Activated naive CD8-positive, alpha-beta T cell treated with anti-CD3 and anti-CD28 coated beads, Interleukin-2, amount 10 ng/mL, durations not matched to agents 7 days and 5 days (primary cell): ENCODE measurements at regions not wholly inside any gene's neighbourhood (a gene's known extent, or its start where the extent isn't known, plus 50 kb on each side); places are given as distances from the start of the nearest gene placed in this dataset.

Source experiments
- ATAC-seq: fragments of 150-1000 bp; cut with Tn5 transposase; one replicate; pipeline ENCODE4 v1.10.0; 2021; ENCODE audit warnings: low read depth, moderate library complexity
- POLR2A ChIA-PET: fragments of 350-600 bp; sonication (Branson Sonifier 250); formaldehyde crosslinking; loops from one replicate; lab custom pipeline; 2021; ENCODE audit warnings: antibody characterized with exemption; lab: Charles Lee
- DNase-seq: peaks from one replicate; pipeline ENCODE4 v3.0.0; 2021
- H3K27ac Mint-ChIP-seq: one replicate; pipeline ENCODE4 v1.8.0; 2022; ENCODE audit warnings: mild to moderate bottlenecking, mixed read lengths
- H3K27me3 Mint-ChIP-seq: one replicate; pipeline ENCODE4 v1.8.0; 2022; ENCODE audit warnings: mild to moderate bottlenecking, moderate library complexity, mixed read lengths
- H3K36me3 Mint-ChIP-seq: one replicate; pipeline ENCODE4 v1.8.0; 2021; ENCODE audit warnings: mild to moderate bottlenecking, mixed read lengths
- H3K4me1 Mint-ChIP-seq: one replicate; pipeline ENCODE4 v1.8.0; 2021; ENCODE audit warnings: mixed read lengths
- H3K4me3 Mint-ChIP-seq: one replicate; pipeline ENCODE4 v1.8.0; 2022; ENCODE audit warnings: mild to moderate bottlenecking, moderate library complexity, mixed read lengths
- H3K9me3 Mint-ChIP-seq: one replicate; pipeline ENCODE4 v1.8.0; 2021; ENCODE audit warnings: mixed read lengths

DNA sequence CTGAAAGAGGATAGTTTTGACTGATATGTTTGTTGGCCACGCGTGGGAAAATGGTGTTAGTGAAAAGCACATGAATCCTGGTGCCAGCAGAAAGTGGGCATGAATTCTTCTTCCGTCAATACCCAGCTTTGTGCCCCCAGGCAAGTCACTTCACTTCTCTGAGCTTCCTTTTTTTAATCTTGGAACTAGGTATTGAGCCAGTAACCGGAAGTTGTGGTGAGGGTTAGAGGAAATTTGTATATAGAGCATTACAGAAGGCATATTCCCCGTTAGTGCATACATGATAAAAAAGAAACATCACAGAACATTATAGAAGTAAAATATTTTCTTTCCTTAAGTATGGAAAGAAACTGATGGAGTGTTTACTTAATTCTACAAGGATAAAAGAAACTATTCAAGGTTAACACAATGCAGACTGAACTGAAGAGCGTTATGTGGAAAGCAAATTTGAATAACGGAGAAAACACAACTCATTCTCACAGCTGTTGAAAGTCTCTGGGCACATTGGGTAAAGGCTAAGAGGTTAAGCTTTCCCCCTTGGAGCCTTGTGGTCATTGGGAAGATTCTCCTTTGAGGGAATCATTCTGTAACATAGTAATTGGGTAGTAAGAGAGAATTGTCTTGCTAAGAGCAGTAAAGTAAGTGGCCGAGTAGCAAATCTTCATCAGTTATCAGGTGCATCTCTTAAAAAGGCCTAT is 223.1 kb downstream of the BCAS1 start:
- peaks cover 17% of the 10 kb centered on the region for H3K36me3 Mint-ChIP-seq
- peak overlapping the region; percentile 79 for H3K4me3 Mint-ChIP-seq
- DNase-seq: no peak
- H3K4me1 Mint-ChIP-seq: peaks cover 51% of the 10 kb centered on the region
- no peak for ATAC-seq
- H3K27ac Mint-ChIP-seq: peak overlapping the region; percentile 79
- POLR2A ChIA-PET: interaction anchor here (0.9 to 2.2 kb wide), 6 partner anchors 8 to 67 kb away, joined by 3 to 8 read pairs (median 4); no protein-coding TSS in a partner anchor
- H3K9me3 Mint-ChIP-seq: no peaks in the 10 kb centered on the region
- no peaks in the 10 kb centered on the region for H3K27me3 Mint-ChIP-seq

DNA sequence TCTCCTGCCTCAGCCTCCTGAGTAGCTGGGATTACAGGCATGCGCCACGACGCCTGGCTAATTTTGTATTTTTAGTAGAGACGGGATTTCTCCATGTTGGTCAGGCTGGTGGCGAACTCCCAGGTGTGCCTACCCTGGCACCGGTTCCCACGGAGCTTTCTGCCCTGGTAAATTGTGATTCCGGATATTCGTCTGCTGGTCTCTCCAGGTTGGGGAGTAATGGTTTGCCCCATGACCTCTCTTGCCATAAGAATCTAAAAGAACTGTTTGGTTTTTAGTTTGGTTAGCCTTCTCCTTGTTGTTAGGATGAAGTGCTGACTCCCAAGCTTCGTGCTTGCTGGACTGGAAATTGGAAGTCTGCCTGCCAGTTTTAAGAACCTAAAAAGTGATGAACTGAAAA is 223.8 kb downstream of the BCAS1 start:
- peaks cover 17% of the 10 kb centered on the region for H3K36me3 Mint-ChIP-seq
- no peaks in the 10 kb centered on the region for H3K9me3 Mint-ChIP-seq
- POLR2A ChIA-PET: interaction anchor here (0.7 to 2.2 kb wide), 8 partner anchors 11 to 252 kb away, joined by 3 to 8 read pairs (median 4); no protein-coding TSS in a partner anchor
- peak overlapping the region; percentile 79 for H3K4me3 Mint-ChIP-seq
- DNase-seq (no peak), ATAC-seq (no peak)
- H3K27me3 Mint-ChIP-seq: no peaks in the 10 kb centered on the region
- peaks cover 51% of the 10 kb centered on the region for H3K4me1 Mint-ChIP-seq
- peak overlapping the region; percentile 79 for H3K27ac Mint-ChIP-seq

DNA sequence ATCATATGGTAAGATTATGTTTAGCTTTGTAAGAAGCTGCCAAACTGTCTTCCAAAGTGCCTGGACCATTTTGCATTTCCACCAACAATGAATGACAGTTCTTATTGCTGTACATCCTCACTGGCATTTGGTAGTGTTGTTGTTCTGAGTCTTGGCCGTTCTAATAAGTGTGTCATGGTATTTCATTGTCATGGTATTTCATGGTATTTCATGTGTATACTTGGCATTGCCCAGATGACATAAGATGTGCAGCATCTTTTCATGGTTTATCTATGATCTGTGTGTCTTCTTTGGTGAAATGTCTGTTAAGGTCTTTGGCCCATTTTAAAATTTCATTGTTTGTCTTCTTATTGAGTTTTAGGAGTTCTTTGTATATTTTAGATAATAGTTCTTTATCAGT is 224.4 kb downstream of the BCAS1 start:
- no peaks in the 10 kb centered on the region for H3K9me3 Mint-ChIP-seq
- no peak for DNase-seq
- peaks cover 17% of the 10 kb centered on the region for H3K36me3 Mint-ChIP-seq
- no peaks in the 10 kb centered on the region for H3K27me3 Mint-ChIP-seq
- no peak for ATAC-seq
- peak overlapping the region; percentile 85 for H3K27ac Mint-ChIP-seq
- H3K4me3 Mint-ChIP-seq: peak overlapping the region; percentile 84
- H3K4me1 Mint-ChIP-seq: peaks cover 54% of the 10 kb centered on the region
- POLR2A ChIA-PET: interaction anchor here (0.7 to 1.1 kb wide), 3 partner anchors 56 to 252 kb away, joined by 3 to 4 read pairs (median 3); no protein-coding TSS in a partner anchor

DNA sequence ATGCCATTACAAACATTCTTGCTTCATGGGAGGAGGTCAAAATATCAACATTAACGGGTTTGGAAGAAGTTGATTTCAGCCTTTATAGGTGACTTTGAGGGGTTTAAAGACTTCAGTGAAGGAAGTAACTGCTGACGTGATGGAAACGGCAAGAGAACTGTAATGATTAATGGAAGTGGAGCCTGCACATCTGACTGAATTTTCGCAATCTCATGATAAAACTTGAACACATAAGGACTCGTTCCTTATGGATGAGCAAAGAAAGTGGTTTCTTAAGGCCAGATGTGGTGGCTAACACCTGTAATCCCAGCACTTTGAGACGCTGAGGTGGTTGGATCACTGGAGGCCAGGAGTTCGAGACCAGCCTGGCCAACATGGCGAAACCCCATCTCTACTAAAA is 226.1 kb downstream of the BCAS1 start:
- Mint-ChIP-seq H3K9me3 (no peaks in the 10 kb centered on the region), H3K27me3 (no peaks in the 10 kb centered on the region), H3K36me3 (peaks cover 13% of the 10 kb centered on the region), H3K27ac (peak overlapping the region; percentile 85), H3K4me3 (peak overlapping the region; percentile 2), H3K4me1 (peaks cover 69% of the 10 kb centered on the region)
- POLR2A ChIA-PET: interaction anchor here (0.8 to 2.0 kb wide), 5 partner anchors 22 to 184 kb away, joined by 3 to 9 read pairs (median 4); no protein-coding TSS in a partner anchor
- no peak for DNase-seq
- no peak for ATAC-seq

DNA sequence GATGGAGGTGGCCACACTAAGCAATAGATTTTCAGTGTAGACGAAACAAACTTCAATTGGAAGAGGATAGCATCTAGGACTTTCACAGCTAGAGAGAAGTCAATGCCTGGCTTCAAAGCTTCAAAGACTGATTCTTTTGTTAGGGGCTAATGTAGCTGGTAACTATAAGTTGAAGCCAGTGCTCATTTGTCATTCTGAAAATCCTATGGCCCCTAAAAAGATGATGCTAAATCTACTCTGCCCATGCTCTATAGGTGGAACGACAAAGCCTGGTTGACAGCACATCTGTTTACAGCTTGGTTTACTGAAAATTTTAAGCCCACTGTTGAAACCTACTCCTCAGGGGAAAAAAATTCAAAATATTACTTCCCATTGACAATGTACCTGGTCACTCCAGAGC is 226.7 kb downstream of the BCAS1 start:
- Mint-ChIP-seq H3K9me3 (no peaks in the 10 kb centered on the region), H3K36me3 (peaks cover 11% of the 10 kb centered on the region), H3K27ac (peak overlapping the region; percentile 88), H3K4me3 (no peak overlapping the region), H3K4me1 (peaks cover 72% of the 10 kb centered on the region), H3K27me3 (no peaks in the 10 kb centered on the region)
- POLR2A ChIA-PET: interaction anchor here (0.7 to 2.0 kb wide), 14 partner anchors 14 to 261 kb away, joined by 3 to 9 read pairs (median 4); no protein-coding TSS in a partner anchor
- ATAC-seq (no peak), DNase-seq (no peak)

DNA sequence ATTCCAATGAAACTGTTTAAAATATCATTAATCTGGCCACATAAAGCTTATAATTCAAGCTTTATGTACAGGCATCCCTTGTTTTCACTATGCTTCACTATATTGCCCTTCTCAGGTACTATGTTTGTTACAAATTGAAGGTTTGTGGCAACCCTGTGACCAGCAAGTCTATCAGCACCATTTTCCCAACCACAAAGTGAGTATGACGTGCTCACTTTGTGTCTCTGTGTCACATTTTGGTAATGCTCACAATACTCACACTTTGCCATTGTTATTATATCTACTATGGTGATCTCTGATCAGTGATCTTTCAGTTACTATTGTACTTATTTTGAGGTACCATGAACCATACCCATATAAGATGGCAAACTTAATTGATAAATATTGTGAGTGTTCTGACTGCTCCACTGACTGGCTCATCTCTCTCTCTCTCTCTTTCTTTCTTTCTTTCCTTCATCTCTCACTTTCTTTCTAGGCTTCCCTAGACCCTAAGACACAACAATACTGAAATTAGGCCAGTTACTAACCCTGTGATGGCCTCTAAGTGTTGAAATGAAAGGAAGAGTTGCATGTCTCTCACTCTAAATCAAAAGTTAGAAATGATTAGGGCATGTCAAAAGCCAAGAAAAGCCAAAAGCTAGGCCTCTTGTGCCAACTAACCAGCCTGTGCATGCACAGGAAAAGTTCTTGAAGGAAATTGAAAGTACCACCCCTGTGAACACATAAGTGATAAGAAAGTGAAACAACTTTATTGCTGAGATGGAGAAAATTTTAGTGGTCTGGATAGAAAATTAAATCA is 227.9 kb downstream of the BCAS1 start:
- POLR2A ChIA-PET: interaction anchor here (1.0 to 2.0 kb wide), 12 partner anchors 12 to 260 kb away, joined by 3 to 9 read pairs (median 4); partner anchors contain the start of gene ZNF217
- Mint-ChIP-seq H3K4me3 (peak overlapping the region; percentile 67), H3K36me3 (peaks cover 5% of the 10 kb centered on the region), H3K27ac (peak overlapping the region; percentile 88), H3K27me3 (no peaks in the 10 kb centered on the region), H3K4me1 (peaks cover 70% of the 10 kb centered on the region), H3K9me3 (peaks cover 1% of the 10 kb centered on the region)
- ATAC-seq (peak; percentile 28), DNase-seq (no peak)

DNA sequence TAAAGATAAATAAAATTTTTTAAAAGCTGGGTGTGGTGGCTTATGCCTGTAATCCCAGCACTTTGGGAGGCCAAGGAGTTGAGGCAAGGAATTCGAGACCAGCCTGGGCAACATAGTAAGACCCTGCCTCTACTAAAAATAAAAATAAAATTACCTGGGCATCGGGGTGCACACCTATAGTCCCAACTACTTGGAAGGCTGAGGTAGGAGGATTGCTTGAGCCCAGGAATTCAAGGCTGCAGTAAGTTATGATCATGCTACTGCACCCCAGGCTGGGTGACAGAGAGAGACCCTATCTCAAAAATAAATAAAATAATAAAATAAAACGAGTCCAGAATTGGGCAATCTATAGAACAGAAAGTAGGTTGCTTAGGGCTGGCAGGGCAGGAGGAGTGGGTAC is 228.7 kb downstream of the BCAS1 start:
- POLR2A ChIA-PET: interaction anchor here (1.2 to 1.3 kb wide), 2 partner anchors 16 to 91 kb away, joined by 3 to 4 read pairs; no protein-coding TSS in a partner anchor
- H3K4me3 Mint-ChIP-seq: peak overlapping the region; percentile 47
- H3K4me1 Mint-ChIP-seq: peaks cover 65% of the 10 kb centered on the region
- H3K36me3 Mint-ChIP-seq: peaks cover 11% of the 10 kb centered on the region
- H3K27me3 Mint-ChIP-seq: no peaks in the 10 kb centered on the region
- DNase-seq (no peak), ATAC-seq (no peak)
- peaks cover 4% of the 10 kb centered on the region for H3K9me3 Mint-ChIP-seq
- H3K27ac Mint-ChIP-seq: peak overlapping the region; percentile 88

DNA sequence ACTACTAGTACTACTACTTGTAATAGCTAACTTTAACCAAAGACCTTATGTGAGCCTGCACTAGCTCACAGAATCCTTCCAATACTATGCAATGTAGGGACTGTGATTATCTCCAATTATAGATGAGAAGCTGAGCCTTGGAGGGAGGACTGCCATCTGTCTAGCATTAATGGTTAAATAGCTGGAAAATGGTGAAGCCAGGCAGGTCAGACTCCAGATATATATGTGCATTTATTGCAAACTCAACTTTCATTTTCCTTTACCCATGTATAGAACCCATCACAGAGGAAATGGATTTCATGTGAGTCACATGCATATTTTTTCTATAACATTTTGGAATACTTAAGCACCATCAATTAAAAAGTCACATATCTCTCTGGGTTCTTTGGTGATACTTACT is 229.9 kb downstream of the BCAS1 start:
- H3K9me3 Mint-ChIP-seq: peaks cover 4% of the 10 kb centered on the region
- POLR2A ChIA-PET: interaction anchor here (0.5 to 2.3 kb wide), 7 partner anchors 23 to 246 kb away, joined by 3 to 10 read pairs (median 6); partner anchors contain the start of gene ZNF217
- H3K4me3 Mint-ChIP-seq: peak overlapping the region; percentile 25
- H3K27me3 Mint-ChIP-seq: no peaks in the 10 kb centered on the region
- H3K27ac Mint-ChIP-seq: peak overlapping the region; percentile 97
- ATAC-seq (no peak), DNase-seq (no peak)
- peaks cover 11% of the 10 kb centered on the region for H3K36me3 Mint-ChIP-seq
- H3K4me1 Mint-ChIP-seq: peaks cover 60% of the 10 kb centered on the region

DNA sequence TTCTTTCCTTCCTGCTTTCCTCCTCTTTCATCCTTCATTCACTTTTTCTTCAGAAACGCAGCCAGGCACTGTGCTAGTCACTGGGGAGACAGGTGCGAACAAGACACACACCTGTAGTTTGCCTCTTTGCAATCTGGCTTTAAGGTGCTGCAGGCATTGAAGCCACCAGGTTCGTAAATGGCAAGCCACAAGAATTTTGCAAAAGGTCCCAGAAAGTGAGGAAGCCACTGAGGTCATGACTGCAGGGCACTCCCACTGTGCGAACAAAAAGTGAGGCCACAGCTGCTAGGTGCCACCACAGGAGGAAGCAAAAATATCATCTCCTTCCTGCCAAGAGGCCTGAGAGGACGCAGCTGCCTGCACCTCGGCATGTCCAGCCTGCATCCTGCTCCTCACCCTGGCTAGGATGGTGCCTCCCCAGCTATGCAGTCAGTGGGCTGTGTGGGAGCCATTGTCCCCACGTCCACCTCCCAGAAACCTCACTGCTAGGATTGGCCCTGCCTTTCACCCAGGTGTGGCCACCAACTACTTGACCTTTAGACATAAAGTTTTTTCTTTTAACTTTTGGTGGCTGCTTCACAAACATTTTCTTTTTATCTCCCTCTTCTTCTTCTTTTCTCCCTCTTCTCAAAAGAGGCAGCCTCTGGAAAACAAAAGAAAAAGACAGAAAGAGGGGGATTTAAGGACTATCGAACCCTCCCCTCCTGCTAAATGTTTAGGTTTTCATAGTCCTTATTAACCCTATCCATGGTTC is 230.8 kb downstream of the BCAS1 start:
- H3K9me3 Mint-ChIP-seq: peaks cover 4% of the 10 kb centered on the region
- ATAC-seq (peak; percentile 71), DNase-seq (peak; percentile 70)
- peak overlapping the region; percentile 87 for H3K4me3 Mint-ChIP-seq
- POLR2A ChIA-PET: interaction anchor here (0.5 to 2.3 kb wide), 13 partner anchors 8 to 245 kb away, joined by 3 to 10 read pairs (median 4); partner anchors contain the start of gene ZNF217
- H3K4me1 Mint-ChIP-seq: peaks cover 62% of the 10 kb centered on the region
- H3K27me3 Mint-ChIP-seq: no peaks in the 10 kb centered on the region
- H3K27ac Mint-ChIP-seq: peak overlapping the region; percentile 97
- H3K36me3 Mint-ChIP-seq: peaks cover 15% of the 10 kb centered on the region

DNA sequence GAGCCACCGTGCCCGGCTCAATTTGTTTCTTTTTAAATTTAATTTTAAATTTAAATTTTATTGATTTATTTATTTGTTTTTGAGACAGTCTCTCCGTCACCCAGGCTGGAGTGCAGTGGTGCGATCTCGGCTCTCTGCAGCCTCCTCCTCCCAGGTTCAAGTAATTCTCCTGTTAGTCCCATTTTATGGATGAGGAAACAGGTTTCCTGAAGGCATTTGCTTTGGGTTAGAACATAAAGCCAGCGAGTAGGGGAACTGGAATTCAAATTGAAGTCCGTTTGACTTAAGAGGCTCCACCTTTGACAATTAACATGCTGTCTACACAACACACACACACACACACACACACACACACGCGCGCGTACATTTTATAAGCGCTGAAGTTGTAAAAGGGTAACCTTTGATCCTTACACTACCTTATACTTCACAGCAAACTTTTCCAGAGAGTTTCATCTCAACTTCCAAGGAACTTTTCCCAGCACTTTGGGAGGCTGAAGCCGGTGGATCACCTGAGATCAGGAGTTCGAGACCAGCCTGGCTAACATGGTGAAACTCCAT is 232.0 kb downstream of the BCAS1 start:
- H3K27ac Mint-ChIP-seq: peak overlapping the region; percentile 97
- H3K4me3 Mint-ChIP-seq: peak overlapping the region; percentile 87
- H3K4me1 Mint-ChIP-seq: peaks cover 67% of the 10 kb centered on the region
- POLR2A ChIA-PET: interaction anchor here (2.3 kb wide), 1 partner anchor 88 kb away, joined by 10 read pairs; no protein-coding TSS in a partner anchor
- H3K36me3 Mint-ChIP-seq: peaks cover 18% of the 10 kb centered on the region
- no peaks in the 10 kb centered on the region for H3K27me3 Mint-ChIP-seq
- DNase-seq (no peak), ATAC-seq (no peak)
- H3K9me3 Mint-ChIP-seq: peaks cover 6% of the 10 kb centered on the region

DNA sequence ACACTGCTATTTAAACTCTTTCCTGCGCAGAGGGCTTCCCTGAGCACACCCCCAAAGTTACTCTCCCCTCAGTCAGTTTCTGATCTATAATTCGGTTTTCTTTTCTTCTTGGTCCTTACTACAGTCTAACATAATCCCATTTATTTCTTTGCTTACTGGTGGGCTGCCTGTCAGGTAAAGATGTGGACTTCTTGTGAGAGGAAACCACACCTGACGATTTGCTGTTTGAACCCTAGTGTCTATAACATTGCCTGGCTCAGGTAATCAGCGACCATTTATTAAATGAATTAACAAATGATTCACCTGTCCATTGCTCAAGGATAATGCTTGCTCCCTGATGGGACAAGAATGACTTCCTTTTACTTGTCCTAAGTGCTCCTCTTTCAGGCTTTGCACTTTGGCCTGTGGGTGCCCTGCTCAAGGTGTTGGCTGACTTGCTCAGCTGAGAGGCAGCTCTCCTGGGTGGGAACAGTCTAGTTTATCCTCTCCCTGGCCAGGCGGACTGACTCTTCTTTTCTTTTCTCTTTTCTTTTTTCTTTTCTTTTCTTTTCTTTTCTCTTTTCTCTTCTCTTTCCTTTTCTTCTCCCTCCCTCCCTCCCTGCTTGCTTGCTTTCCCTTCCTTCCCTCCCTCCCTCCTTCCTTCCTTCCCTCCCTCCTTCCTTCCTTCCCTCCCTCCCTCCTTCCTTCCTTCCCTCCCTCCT is 233.1 kb downstream of the BCAS1 start:
- POLR2A ChIA-PET: interaction anchor here (0.7 to 0.8 kb wide), 2 partner anchors 43 to 215 kb away, joined by 3 read pairs; no protein-coding TSS in a partner anchor
- Mint-ChIP-seq H3K27me3 (no peaks in the 10 kb centered on the region), H3K36me3 (peaks cover 28% of the 10 kb centered on the region), H3K4me1 (peaks cover 65% of the 10 kb centered on the region), H3K9me3 (peaks cover 13% of the 10 kb centered on the region), H3K4me3 (no peak overlapping the region), H3K27ac (peak overlapping the region; percentile 97)
- DNase-seq (no peak), ATAC-seq (no peak)

DNA sequence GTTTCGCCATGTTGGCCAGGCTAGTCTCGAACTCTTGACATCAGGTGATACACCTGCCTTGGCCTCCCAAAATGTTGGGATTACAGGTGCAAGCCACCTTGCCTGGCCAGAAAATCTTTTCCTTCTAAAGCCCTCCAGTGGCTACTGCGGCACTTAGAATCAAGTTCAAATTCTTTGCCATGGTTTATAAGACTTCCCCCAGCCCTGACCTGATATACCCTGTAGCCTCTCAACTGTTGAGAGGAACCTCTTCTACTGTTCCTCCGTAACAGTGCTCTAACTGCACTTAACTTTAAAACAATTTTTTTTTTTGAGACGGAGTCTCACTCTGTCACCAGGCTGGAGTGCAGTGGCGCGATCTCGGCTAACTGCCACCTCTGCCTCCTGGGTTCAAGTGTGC is 235.6 kb downstream of the BCAS1 start:
- peaks cover 64% of the 10 kb centered on the region for H3K4me1 Mint-ChIP-seq
- POLR2A ChIA-PET: interaction anchor here (1.3 kb wide), 1 partner anchor 80 kb away, joined by 4 read pairs; no protein-coding TSS in a partner anchor
- H3K9me3 Mint-ChIP-seq: peaks cover 14% of the 10 kb centered on the region
- peaks cover 31% of the 10 kb centered on the region for H3K36me3 Mint-ChIP-seq
- ATAC-seq (no peak), DNase-seq (no peak)
- H3K27me3 Mint-ChIP-seq: no peaks in the 10 kb centered on the region
- peak overlapping the region; percentile 93 for H3K27ac Mint-ChIP-seq
- H3K4me3 Mint-ChIP-seq: peak overlapping the region; percentile 80
